Progenitor cell of endocrine pancreas (in vitro differentiated cells): ENCODE measurements at regions not wholly inside any gene's neighbourhood (a gene's known extent, or its start where the extent isn't known, plus 50 kb on each side); places are given as distances from the start of the nearest gene placed in this dataset.

Experiments used
- DNase-seq: peaks from one replicate; pipeline ENCODE4 v3.0.0; 2021; ENCODE audit warnings: low spot score; ENCODE audit not compliant: unreplicated experiment
- H3K27ac Mint-ChIP-seq: 2 replicates; pipeline ENCODE4 v1.8.0; 2021; ENCODE audit warnings: mild to moderate bottlenecking, moderate library complexity, mixed read lengths
- H3K27me3 Mint-ChIP-seq: 2 replicates; pipeline ENCODE4 v1.8.0; 2021; ENCODE audit warnings: mixed read lengths
- H3K36me3 Mint-ChIP-seq: 2 replicates; pipeline ENCODE4 v1.8.0; 2022; ENCODE audit warnings: mixed read lengths; ENCODE audit not compliant: insufficient read depth
- H3K4me1 Mint-ChIP-seq: 2 replicates; pipeline ENCODE4 v1.8.0; 2021; ENCODE audit warnings: low read depth, mixed read lengths
- H3K4me3 Mint-ChIP-seq: 2 replicates; pipeline ENCODE4 v1.8.0; 2021; ENCODE audit warnings: low read depth, mild to moderate bottlenecking, moderate library complexity, mixed read lengths
- H3K9me3 Mint-ChIP-seq: 2 replicates; pipeline ENCODE4 v1.8.0; 2021; ENCODE audit warnings: low read depth, mixed read lengths
- TF ChIP-seq, protein P1 (sequence below): fragments of 200-600 bp; sonication (generic); IDR thresholded peaks from one replicate; pipeline ENCODE4 v1.5.0; 2021; ENCODE audit warnings: antibody characterized with exemption, mild to moderate bottlenecking; ENCODE audit not compliant: unreplicated experiment

DNA sequence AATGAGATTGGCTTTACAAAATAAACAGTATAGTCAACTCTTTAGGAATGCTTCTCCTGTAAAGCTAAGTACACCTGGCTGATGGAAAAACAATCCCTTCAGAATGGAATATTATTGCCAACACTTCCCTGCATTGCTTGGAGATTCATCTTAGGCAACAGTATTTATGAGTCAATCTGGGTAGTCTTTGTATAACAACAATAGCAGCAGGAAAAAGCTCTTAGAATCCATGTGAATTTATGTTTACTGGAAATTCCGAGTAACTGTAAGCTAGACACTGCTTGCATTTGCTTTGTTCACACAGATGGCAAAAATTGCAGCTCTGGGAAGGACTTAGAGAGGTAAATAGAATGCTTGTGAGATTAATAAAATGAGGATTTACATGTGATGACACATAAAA is 101.7 kb upstream of the NTRK2 start:
- Mint-ChIP-seq H3K27ac (no peak overlapping the region), H3K36me3 (no peaks in the 10 kb centered on the region), H3K4me3 (no peak overlapping the region), H3K4me1 (peaks cover 8% of the 10 kb centered on the region), H3K9me3 (no peaks in the 10 kb centered on the region), H3K27me3 (peaks cover 9% of the 10 kb centered on the region)
- no peak for DNase-seq
- TF ChIP-seq, protein P1, sequence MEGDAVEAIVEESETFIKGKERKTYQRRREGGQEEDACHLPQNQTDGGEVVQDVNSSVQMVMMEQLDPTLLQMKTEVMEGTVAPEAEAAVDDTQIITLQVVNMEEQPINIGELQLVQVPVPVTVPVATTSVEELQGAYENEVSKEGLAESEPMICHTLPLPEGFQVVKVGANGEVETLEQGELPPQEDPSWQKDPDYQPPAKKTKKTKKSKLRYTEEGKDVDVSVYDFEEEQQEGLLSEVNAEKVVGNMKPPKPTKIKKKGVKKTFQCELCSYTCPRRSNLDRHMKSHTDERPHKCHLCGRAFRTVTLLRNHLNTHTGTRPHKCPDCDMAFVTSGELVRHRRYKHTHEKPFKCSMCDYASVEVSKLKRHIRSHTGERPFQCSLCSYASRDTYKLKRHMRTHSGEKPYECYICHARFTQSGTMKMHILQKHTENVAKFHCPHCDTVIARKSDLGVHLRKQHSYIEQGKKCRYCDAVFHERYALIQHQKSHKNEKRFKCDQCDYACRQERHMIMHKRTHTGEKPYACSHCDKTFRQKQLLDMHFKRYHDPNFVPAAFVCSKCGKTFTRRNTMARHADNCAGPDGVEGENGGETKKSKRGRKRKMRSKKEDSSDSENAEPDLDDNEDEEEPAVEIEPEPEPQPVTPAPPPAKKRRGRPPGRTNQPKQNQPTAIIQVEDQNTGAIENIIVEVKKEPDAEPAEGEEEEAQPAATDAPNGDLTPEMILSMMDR: no peak

DNA sequence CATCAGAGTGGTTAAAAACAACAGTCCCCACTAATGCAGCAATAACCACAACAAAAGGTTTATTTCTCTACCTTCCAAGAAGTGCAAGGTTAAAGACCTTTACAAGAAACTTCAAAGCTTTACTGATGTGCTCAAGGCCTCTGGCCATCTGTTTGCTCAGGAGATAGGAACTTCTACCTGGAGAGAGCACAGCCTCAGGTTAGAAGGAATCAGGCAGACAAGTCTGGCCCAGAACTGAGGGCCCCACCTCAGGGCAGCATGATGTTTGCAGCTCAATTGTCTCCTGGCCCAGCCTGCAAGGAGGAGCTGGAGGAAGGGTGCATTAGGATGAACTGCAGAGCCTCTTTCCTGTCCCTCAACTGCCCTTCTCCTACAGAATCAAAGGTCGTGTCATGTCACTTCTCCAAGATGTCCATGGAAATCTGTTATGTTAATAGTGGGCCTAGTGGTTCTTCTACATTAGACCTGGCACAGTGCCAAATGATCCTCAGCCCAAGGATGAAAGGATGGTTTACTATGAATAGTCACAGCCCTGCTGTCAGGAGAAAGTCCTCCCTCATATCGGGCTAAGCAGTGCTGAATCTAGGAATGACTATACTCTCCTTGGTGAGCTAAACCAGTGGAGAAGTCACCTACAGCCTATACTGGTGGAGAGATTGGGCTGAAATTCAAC is 98.9 kb upstream of the NTRK2 start:
- no peak for DNase-seq
- Mint-ChIP-seq H3K4me3 (no peak overlapping the region), H3K27ac (no peak overlapping the region), H3K9me3 (no peaks in the 10 kb centered on the region), H3K36me3 (no peaks in the 10 kb centered on the region), H3K4me1 (peaks cover 8% of the 10 kb centered on the region), H3K27me3 (peaks cover 19% of the 10 kb centered on the region)
- TF ChIP-seq, protein P1: no peak

DNA sequence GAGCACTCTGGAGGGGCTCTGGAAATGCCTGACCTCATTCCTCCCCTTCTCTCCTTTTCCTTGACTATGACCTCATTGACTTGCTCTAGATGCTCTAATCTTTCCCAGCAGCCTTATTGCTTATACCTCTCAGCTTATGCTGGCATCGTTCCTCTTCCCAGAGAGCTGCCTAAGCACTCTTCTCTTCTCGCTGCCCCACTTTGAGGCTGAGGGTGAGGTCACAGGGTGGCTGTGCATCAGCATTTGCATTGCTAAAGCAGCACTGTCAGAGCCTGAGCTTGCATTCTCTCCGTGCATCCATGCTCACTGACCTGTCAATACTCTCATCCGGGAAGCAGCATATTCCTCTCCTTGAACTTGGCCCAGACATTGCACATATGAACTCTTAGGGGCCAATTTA is 96.4 kb upstream of the NTRK2 start:
- Mint-ChIP-seq H3K9me3 (peaks cover 6% of the 10 kb centered on the region), H3K36me3 (no peaks in the 10 kb centered on the region), H3K4me1 (no peaks in the 10 kb centered on the region), H3K27ac (no peak overlapping the region), H3K27me3 (peaks cover 19% of the 10 kb centered on the region), H3K4me3 (no peak overlapping the region)
- no peak for DNase-seq
- TF ChIP-seq, protein P1: no peak

DNA sequence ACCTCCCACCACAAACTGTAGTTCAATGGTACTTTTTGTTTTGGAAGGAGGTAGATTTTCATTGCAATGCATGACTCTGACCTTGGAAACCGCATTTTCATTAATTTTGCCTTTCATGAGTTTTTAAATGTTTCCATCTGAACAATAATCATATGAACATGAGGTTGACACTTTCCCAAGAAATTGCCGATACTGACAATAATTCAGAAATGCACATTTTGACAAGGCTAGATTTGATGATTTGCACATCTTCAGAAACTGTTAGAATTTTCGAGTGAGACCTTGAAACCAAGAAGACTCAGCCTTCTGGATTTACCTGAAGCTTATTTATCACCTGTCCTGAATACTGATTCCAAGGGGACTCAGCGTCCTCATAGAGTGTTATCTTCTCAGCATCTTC is 93.8 kb upstream of the NTRK2 start:
- H3K27ac Mint-ChIP-seq: no peak overlapping the region
- TF ChIP-seq, protein P1: no peak
- H3K4me3 Mint-ChIP-seq: no peak overlapping the region
- peaks cover 15% of the 10 kb centered on the region for H3K27me3 Mint-ChIP-seq
- H3K4me1 Mint-ChIP-seq: no peaks in the 10 kb centered on the region
- H3K36me3 Mint-ChIP-seq: no peaks in the 10 kb centered on the region
- DNase-seq: no peak
- peaks cover 7% of the 10 kb centered on the region for H3K9me3 Mint-ChIP-seq

DNA sequence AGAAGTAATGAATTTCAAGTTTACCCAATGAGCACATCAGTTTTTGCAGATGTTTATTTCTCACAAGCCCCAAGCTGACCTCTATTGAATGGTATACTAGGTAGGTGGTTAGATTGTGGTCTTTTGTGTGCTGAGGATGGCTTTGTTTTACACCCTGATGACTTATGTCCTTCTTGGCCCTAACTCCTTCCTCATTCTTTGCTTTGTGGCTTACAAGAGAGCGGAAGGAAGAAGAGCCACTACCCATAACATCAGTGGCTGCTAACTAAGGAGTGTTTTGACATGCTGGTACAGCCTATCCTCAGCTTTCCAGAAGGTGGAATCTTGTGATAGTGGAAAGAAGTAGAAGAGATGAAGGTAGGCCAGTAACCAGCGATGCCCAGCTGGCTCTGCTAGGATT is 85.7 kb upstream of the NTRK2 start:
- H3K4me1 Mint-ChIP-seq: no peaks in the 10 kb centered on the region
- no peak overlapping the region for H3K27ac Mint-ChIP-seq
- H3K27me3 Mint-ChIP-seq: peaks cover 8% of the 10 kb centered on the region
- H3K36me3 Mint-ChIP-seq: no peaks in the 10 kb centered on the region
- no peak for DNase-seq
- TF ChIP-seq, protein P1: no peak
- H3K4me3 Mint-ChIP-seq: no peak overlapping the region
- no peaks in the 10 kb centered on the region for H3K9me3 Mint-ChIP-seq
